ENCODE measurements at regions not wholly inside any gene's neighbourhood (a gene's known extent, or its start where the extent isn't known, plus 50 kb on each side); places are given as distances from the start of the nearest gene placed in this dataset.

DNA sequence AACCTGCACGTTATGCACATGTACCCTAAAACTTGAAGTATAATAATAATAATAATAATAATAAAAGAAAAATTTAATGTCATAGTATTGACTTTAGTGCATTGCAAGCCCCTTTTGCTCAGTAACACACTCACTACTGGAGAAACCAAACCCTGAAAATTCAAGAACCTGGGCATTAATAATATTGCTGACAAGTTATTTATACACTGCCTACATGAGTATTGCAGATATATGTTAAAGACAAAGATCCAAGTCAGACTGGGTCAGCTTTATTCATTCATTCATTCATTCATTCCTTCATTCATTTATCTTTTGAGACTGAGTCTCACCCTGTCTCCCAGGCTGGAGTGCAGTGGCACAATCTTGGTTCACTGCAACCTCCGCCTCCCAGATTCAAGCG, 1711.2 kb downstream of the TP53TG3F start:
- DNase-seq, result no peak

DNA sequence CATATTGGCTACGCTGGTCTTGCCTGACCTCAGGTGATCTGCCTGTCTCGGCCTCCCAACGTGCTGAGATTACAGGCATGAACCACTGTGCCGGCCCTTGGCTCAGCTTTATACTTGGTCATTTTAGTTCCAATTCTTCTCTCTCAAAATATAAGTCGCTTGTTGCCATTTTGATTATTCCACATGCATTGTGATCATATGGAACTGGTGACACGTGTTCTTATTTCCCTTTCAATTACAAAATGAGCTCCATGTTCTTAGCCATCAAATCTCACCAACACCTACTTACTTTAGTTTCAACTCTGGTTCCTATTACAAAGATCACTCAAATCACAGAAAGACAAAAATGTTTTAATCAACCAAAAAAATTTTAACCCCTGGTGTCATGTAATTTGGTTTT, 1711.7 kb downstream of the TP53TG3F start:
- DNase-seq, result no peak

DNA sequence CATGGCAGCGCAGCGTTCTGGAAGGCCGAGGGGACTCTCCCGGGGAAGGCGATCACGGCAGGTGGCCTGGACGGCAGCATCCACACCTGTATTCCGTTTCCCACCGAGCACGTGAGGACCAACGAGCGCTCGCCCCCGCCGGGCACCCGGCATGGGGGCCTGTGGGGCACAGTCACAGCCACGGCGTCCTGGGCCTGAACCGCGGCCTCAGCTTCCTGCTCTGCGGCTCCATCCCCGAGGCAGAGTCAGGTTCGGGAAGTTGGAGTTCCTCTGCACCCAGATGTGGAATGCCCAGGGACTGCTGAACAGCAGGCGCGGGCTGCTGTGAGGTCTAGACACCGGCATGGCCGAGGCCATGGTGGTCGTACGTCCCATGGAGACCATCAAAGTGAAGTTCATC, 1713.9 kb downstream of the TP53TG3F start:
- DNase-seq, result no peak

DNA sequence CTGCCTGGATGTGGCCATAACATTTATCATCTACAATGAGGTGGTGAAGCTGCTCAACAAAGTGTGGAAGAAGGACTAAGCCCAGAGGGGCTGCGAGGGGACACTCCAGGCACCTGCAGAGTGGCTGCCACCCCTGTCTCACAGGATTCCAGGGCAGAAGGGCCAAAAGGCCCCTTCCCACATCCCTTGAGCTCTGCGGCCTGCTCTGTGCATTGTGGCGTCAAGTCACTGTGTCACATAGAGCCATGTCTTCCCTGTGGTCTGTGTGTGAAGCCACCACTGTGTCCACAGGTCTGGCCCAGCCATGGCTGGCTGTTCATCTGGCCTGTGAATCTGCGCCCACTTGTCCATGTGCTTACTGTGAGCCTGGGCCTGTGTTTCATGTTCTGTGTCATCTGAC, 1714.6 kb downstream of the TP53TG3F start:
- DNase-seq, result no peak

DNA sequence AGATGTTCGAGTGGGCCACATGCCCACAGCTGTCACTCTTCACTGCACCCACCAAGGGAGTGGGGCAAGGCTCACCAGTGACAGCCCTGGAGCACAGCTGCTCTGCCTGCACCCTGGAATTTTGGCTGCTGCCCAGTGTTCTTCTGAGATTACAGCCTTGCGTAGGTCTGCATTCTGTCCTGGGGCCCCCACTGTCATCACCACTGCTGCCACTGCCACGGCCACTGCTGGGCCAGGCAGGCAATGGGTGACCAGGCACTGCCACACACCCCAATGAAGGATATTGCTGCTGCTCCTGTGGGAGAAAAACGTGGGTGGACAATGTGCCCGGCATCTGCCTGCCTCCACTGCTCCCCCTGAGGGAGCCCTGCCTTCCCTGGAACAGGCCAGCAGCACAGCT, 1717.0 kb downstream of the TP53TG3F start:
- no peak for DNase-seq

DNA sequence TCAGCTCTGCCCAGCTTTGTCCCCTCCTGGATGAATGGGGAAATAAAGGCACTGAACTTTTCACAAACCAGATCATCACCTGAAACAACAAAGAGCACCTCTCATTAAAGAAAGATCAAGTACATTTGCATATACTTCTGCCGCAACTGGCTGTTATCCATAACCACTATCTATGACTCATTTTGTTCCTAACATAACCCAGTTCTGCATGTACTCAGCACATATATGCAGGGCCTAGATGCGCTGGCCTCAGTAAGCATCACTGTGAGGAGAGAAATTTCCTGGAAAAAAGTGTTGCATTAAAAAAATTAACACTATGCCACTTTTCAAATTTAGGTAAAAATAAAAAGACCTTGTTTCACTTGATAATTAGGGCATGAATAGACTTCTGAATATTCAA, 1718.4 kb downstream of the TP53TG3F start:
- no peak for DNase-seq

DNA sequence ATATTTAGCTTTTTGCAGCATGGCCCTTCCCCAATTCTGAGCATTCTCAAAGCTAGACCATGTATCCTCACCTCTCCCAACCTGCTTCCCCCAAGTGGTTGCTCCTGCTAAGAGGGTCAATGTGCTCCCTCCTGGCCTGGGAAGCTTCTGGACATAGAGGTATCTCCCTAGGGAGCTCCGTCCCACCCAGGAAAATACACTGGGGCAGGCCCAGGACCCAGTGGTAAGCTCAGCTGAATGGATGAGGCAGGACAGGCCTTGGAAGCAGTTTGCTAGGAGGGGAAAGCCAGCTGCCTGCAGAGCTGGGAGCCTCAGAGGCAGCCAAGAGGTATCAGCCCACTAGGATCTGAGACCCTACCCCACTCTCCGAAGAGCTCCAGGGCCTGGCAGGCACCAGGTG, 1721.6 kb downstream of the TP53TG3F start:
- DNase-seq, result no peak

DNA sequence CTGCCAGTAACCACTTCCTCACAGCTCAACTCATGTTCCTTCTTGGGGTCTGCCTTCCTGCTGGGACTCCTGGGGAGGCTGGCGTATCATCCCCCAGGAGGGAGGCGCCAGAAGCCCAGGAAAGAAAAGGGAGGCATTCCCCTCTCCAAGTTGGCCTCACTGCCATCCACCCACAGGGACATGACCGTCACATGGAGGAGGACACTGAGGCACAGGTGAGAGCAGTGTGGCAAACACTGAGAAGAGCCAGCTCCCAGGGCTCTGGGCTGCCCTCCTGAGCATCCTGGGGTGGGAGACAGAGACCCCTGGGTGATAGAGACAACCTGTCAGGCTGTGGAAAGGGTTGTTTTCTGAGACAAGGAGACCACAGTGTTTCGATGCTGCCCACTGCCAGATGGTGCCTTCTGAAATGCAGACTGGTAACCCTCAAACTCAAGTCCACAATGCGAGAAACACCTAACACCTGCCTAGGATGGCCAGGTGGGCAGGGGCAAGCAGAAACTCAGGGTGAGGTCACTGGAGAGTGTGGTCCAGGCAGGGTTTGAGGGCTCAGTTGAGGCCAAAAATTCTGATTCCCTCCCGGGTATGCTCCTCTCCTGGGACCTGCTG, 1722.1 kb downstream of the TP53TG3F start:
- no peak for DNase-seq

DNA sequence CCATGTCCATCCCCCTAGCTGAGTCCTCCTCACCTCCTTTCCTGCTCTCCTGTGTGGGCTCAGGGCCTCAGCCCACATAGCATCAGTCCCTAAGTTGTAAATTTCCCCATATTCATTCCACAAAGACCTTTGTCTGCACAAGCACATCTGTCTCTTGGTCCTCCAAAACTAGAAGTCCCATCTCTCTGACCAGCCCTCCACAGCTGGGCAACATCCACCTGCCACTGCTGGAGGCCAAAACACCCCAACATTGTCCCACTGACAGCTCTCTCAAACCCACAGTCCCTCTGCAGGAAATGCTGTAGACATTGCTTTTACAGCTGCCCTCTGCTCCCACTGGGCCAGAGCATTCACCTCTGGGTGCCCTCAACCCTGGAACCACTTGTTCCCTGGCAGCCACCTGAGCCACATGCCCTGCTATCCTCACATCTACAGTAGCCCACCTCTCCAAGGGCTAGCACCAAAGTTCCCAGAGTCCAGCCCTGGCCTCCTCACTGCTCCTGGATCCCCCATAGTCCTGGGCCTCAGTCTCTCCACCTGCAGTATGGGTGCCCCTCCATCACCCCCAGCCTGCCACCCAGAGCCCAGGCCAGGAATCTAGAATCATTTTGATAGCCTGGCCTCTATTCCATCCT, 1722.7 kb downstream of the TP53TG3F start:
- DNase-seq, result no peak

DNA sequence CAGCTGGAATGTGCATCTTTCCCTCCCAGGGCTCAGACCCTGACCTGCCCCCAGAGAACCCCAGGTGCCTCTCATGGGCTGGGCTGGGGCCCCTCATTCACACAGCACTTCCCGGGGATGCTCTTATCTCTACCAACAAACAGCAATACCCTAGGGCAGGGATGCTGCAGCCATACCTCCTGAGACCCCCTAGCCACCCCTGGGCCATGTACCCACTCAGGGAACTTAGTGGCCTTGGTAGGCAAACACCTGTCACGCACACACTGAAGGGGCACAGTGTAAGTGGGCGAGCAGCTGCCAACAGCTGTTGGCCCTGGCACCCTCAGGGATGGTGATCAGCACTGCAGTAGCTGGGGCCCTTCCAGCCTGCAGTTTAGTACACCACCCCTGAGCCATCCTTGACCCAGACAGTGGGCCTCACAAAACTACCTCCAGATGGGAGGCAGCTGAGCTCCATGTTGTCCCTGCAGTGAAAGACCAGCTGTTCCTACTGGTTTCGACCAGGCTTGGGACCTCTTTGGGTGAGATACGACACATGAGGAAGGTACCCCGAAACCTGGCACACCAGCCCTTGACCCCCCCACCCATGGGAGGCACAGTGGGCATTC, 1723.6 kb downstream of the TP53TG3F start:
- DNase-seq, result no peak

DNA sequence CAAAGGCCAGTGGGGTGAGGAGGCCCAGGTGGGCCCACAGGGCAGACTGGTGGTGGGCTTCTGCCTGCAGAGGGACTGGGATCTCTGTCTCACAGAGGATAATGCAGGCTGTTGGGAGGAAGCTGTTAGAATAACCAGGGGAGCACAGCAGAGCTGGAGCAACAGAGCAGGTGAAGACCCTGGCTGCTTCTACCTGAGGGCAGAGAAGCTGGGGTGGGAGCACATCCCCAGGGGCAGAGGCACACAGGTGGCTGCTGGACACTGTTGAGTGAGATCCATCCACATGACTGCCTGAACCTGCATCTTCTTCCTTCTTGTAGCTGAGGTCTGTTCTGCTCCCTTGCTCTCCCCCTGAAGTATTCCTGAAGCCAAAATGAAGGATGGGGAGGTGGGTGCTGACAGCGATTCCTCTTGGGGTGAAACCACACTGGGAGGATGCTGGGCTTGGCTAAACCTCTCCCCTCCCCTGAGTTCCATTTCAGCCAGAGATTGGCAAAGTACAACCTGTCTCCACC, 1725.0 kb downstream of the TP53TG3F start:
- DNase-seq, result no peak

DNA sequence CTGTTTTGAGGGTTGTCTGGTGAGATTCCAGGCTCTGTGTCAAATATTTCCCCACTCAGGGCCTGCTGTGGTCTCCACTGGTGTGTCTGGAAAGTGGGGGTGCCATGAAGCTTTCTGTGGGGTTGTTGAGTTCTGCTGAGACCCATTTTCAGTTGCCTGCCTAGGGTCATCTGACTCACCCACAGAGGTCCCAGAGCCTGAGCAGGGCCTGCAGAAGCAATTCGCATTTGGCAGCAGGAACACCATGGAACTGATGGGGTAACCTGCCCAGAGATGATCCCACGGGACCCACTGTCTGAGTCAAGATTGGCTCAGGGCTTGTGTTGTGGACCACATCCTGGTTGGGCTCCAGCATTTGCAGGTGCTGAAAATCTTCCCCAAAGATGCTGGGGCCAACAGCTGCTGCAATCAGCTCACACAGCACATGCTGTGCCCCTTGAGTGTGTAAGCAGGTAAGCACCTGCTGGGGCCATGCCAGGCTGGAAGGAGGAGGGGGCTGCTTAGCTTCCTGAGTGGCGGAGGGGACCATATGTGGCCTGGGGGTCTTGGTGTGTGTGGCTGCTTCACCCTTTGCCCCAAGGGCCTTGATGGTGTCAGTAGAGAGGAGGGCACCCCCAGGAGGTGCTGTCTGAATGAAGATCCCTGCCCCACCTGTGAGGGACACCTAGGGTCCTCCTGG, 1726.1 kb downstream of the TP53TG3F start:
- no peak for DNase-seq

DNA sequence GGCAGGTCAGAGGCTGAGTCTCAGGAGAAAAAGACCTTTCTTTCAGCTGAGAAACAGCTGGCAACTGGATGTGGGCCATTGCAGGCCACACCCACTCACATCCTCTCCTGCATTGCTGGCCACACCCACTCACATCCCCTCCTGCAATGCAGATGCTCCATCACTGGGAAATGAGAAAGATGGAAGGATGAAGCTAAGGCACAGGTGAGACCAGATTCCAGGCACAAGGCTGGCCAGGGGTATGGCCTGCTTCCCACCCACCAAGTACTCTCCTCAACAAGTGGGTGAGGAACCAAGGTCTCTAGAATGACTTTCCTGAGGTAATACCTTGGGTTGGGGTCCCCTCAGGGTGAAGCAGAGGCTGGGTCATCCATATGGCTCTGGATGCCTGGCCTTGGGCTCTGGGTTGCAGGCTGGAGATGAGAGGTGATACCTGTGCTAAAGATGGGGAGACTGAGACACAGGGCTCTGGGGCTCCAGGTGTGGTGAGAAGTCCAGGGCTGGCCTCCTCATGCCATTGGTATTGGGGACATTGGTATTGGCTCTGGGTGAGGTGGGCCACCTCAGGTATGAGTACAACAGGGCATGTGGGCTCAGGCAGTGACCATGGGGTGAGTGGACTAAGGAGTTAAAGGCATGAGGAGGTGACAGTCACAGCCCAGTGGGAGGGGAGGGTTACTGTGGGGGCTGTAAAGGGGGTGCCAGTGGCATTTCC, 1726.8 kb downstream of the TP53TG3F start:
- no peak for DNase-seq

DNA sequence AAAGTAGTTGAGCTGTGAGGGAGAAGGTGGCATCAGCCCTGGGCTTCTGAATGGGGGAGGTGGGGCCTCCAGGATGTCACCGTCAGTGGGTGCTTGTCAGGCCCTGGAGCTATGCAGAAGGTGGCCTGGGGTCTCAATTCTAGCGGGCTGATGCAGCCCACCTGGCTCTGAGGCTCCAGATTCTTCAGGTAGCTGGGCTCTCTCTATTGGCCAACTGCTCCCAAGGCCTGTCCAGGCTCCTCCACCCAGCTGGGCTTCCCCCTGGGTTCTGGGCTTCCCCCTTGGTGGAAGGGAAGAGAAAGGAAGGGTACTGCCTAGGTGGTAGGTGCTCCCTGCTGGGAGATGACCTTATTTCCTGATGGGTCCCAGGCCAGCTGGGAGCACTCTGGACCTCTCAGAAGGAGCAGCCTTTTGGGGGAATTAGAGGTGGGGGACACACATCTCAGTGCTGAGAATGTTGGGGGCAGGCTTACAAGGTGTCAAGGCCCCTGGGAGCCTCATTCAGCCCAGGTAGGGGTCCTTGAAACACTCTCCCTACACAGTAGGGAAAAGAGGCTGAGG, 1728.3 kb downstream of the TP53TG3F start:
- no peak for DNase-seq

DNA sequence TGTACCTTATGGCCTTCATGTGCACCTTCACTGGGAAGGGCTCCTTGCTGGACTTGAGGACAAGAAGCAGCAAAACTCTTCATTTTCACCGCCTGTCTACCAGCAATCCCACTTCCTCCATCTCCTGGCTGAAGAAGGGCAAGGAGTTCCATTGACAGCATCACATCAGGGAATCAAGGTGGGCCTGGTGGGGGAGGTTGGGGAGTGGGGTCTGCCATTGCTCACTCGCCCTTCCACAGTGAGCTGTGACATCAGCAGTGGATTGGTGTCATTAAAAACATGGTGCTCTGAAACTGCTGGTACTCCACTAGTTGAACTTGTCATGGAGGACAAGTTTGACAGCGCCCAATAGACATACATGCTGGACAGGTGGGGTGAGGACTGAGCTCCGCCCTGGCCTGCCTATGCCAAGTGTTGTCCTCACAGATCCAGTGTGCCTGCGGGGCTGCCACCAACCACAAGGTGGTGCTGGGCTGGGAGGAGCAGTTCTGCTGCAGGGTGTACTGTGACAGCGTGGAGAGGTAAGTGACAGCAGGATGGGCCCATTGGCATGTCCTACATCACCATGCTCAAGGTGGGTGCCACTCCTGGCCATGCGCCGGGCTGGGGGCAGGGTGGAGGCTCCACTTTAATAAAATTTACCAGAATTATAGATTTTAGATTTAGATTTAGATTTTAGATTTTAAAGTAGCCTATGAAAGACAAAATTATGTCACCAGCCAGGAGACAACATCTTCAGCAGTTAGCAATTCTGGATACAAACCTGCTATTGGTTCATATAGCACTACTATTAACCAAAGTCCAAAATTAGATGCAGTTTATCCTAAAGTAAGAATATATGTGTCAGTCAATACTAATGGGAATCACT, 1729.1 kb downstream of the TP53TG3F start:
- peak; percentile 4 for DNase-seq

DNA sequence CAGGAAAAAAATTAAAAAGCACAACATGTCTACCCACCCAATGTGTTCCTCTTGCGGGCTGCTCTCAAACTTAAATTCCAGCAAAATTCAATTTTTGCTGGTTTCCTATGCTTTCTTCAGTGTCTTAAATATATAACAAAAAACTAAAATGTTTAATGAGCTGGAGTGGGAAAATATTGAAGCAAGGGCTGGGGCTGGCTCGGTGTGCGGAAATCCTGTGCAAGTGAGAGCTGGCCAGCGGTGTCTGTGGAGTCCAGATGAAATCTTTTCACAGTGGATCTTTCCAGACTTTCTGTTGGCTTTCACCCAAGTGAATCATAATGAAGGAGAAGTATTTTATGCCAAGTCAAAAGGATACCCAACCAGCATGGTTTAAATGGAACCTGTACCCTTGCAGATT, 1733.6 kb downstream of the TP53TG3F start:
- no peak for DNase-seq

DNA sequence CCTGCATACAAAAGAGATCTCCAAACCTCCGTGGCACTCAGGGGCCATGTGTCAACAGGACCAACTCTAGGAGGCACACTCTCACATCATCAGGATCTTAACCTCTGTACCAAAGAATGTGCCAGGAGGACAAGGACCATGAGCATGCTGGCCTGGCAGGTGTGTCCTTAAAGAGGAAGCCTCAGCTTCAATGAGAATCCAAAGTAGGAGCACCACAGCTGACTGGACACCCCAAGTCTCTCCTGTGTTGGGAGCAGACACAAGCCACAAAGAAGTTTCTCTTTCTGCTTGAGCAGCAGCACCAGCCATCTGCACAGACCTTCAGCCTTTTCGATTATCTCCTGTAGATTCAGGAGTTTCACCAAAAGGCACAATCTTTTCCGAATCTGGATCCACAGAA, 1734.5 kb downstream of the TP53TG3F start:
- DNase-seq, result no peak

DNA sequence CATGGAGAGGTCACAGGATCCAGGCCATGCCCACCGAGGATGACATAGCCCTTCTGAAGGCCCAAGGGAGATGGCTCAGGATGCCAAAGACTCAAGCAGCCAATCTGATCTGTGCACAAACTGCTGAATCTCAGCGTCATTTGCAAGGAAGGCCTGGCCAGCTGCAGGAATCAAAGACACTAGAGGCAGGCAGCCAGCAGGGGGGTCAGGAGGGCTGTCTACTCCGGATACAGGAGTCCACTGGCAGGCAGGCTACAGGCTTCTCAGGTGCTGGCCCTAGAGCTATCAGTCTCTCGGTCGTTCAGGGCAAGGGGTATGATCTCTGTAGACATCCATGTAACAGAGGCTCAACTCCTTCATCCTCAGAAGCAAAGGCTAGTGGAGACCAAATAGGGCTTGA, 1735.3 kb downstream of the TP53TG3F start:
- no peak for DNase-seq

DNA sequence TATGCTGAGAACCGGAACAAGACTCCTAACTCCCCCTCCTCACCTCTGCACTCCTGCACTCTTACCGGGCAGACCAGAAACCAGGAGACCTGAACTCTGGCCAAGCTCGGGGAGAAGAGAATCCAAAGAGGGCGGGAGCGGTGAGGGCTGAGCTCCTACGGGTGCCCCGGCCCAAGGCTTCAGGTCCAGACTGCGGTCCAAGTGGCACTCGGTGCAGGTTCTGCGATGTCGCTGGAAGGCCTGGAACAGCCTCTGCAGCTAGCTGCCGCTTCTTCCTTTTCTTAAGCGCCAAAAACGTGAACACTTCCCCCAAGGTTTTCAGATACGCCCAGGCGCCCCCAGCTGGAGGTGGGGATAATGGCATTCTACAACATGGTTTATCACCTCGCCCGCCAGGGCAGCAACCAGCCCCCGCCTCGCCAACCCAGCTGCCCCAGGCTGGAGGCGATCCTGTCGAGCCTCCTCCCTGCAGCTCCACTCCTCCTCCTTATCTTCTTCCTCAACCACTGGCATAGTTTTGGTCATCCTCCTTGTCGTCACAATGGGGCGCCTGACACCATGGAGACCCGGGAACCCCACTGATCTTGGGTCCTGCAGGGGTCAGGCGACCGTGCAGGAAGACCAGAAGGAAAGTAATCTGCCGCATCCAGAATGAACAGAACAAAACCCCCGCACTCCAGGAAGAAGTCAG, 1735.9 kb downstream of the TP53TG3F start:
- DNase-seq, result no peak

DNA sequence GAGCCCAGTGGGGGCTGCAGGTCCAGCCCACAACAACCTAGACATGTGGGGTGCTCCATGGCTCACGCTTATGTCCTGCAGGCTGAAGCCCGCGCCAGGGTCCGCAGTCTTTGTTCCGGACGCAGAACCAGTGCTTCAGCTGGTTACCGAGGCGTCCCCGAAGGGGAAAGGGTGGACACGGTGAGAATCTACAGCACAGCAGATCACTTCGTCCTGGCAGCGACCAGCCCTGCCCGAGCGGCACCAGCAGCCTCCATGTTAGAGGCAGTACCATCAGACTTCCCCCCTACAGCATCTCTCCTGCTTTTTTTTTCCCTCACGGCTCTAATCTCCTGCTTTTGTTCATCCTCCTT, 1736.4 kb downstream of the TP53TG3F start:
- no peak for DNase-seq

DNA sequence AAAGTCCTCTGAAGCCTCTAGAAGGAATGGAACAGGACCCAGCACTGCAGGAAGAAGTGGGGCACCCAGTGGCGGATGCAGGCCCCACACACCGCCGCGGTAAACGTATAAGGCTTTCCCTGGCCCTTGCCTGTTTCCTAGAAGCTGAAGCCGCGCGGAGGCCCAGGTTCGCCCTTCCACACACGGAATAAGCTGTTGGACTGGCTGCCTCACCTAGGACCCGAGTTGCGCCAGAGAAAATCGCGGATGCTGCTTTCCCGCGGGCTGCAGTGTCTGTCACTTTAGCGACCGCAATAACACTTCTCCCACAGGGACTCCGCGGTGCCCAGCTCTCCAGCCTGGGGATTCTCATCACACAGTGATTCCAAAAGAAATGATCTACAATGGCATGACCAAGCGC, 1736.9 kb downstream of the TP53TG3F start:
- no peak for DNase-seq

Measured in GDM1 (cell line).